ENCODE measurements at regions not wholly inside any gene's neighbourhood (a gene's known extent, or its start where the extent isn't known, plus 50 kb on each side); places are given as distances from the start of the nearest gene placed in this dataset.

- TF ChIP-seq ZBTB33 (IDR thresholded peaks at IDR 0.05; ENCODE audit: borderline replicate concordance, low read depth) (no peak), POLR2AphosphoS5 (IDR thresholded peaks at IDR 0.05; ENCODE audit: low read depth, low read length) (peak; percentile 24; the same call in 1 of the 2 replicates), GATA2 (CRISPR knock-in tag; IDR thresholded peaks at IDR 0.05) (no peak), USF1 (IDR thresholded peaks at IDR 0.05; ENCODE audit: borderline replicate concordance, low read depth) (no peak), MAX (IDR thresholded peaks at IDR 0.05; ENCODE audit: low read depth) (no peak)
- TF ChIP-seq, protein P1, sequence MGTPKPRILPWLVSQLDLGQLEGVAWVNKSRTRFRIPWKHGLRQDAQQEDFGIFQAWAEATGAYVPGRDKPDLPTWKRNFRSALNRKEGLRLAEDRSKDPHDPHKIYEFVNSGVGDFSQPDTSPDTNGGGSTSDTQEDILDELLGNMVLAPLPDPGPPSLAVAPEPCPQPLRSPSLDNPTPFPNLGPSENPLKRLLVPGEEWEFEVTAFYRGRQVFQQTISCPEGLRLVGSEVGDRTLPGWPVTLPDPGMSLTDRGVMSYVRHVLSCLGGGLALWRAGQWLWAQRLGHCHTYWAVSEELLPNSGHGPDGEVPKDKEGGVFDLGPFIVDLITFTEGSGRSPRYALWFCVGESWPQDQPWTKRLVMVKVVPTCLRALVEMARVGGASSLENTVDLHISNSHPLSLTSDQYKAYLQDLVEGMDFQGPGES (IDR thresholded peaks at IDR 0.05; ENCODE audit: low read depth, low read length) = no peak
These were observed 74.4 kb upstream of the PPARA start for GRCh38 chr22:46075764-46076531.
